DOHH2 (cell line): ENCODE measurements at regions not wholly inside any gene's neighbourhood (a gene's known extent, or its start where the extent isn't known, plus 50 kb on each side); places are given as distances from the start of the nearest gene placed in this dataset.

Source experiments
- EZH2phosphoT487 ChIP-seq: fragments of 200-600 bp; sonication (generic); IDR thresholded peaks from 2 replicates; pipeline ENCODE4 v1.6.1; 2017; ENCODE audit warnings: borderline replicate concordance, mild to moderate bottlenecking, antibody characterized with exemption, low read length, moderate library complexity, mixed read lengths
- TF ChIP-seq, protein P1 (sequence below): fragments of 200-600 bp; sonication (generic); IDR thresholded peaks from one replicate; pipeline ENCODE4 v1.5.1; 2014; ENCODE audit warnings: antibody characterized with exemption, mild to moderate bottlenecking, low read depth, low read length; ENCODE audit not compliant: poor library complexity, severe bottlenecking

DNA sequence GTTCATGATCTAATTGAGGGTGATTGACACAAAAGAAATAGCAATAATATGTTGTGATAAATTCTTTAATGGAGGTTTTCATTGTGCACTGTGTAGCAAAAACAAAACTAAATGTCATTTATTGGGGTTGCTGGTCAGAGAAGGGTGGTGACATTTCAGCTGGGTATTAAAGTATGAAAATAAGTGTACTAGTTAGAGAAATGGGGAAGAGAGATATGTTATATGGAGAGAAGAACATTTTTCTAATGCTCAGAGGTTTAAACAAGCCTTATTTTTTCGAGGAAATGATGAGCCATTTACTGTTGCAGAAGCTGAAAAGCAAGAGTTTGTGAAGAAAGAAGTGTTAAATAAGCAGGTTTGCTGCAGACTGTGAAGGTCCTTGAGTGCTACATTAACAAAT, 142.7 kb upstream of the PAQR3 start:
- TF ChIP-seq, protein P1, sequence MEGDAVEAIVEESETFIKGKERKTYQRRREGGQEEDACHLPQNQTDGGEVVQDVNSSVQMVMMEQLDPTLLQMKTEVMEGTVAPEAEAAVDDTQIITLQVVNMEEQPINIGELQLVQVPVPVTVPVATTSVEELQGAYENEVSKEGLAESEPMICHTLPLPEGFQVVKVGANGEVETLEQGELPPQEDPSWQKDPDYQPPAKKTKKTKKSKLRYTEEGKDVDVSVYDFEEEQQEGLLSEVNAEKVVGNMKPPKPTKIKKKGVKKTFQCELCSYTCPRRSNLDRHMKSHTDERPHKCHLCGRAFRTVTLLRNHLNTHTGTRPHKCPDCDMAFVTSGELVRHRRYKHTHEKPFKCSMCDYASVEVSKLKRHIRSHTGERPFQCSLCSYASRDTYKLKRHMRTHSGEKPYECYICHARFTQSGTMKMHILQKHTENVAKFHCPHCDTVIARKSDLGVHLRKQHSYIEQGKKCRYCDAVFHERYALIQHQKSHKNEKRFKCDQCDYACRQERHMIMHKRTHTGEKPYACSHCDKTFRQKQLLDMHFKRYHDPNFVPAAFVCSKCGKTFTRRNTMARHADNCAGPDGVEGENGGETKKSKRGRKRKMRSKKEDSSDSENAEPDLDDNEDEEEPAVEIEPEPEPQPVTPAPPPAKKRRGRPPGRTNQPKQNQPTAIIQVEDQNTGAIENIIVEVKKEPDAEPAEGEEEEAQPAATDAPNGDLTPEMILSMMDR: no peak
- TF ChIP-seq EZH2phosphoT487: no peak
